ENCODE measurements at regions not wholly inside any gene's neighbourhood (a gene's known extent, or its start where the extent isn't known, plus 50 kb on each side); places are given as distances from the start of the nearest gene placed in this dataset.

GRCh38 chr2:6368281-6368680 lies 497.4 kb downstream of the CMPK2 start:
- TF ChIP-seq TAF1 (CRISPR knock-in tag; IDR thresholded peaks at IDR 0.05) (no peak), GTF2F1 (IDR thresholded peaks at IDR 0.05; ENCODE audit: low read length) (no peak)

Measured in HepG2 (cell line).